ENCODE measurements at regions not wholly inside any gene's neighbourhood (a gene's known extent, or its start where the extent isn't known, plus 50 kb on each side); places are given as distances from the start of the nearest gene placed in this dataset.

- TF ChIP-seq, protein P1, sequence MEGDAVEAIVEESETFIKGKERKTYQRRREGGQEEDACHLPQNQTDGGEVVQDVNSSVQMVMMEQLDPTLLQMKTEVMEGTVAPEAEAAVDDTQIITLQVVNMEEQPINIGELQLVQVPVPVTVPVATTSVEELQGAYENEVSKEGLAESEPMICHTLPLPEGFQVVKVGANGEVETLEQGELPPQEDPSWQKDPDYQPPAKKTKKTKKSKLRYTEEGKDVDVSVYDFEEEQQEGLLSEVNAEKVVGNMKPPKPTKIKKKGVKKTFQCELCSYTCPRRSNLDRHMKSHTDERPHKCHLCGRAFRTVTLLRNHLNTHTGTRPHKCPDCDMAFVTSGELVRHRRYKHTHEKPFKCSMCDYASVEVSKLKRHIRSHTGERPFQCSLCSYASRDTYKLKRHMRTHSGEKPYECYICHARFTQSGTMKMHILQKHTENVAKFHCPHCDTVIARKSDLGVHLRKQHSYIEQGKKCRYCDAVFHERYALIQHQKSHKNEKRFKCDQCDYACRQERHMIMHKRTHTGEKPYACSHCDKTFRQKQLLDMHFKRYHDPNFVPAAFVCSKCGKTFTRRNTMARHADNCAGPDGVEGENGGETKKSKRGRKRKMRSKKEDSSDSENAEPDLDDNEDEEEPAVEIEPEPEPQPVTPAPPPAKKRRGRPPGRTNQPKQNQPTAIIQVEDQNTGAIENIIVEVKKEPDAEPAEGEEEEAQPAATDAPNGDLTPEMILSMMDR (IDR thresholded peaks at IDR 0.05) = no peak
- TF ChIP-seq TP53 (CRISPR knock-in tag; IDR thresholded peaks at IDR 0.05) (no peak), MAX (CRISPR knock-in tag; IDR thresholded peaks at IDR 0.05) (no peak), MXD4 (CRISPR knock-in tag; IDR thresholded peaks at IDR 0.05; ENCODE audit: borderline replicate concordance) (no peak), CREB1 (CRISPR knock-in tag; IDR thresholded peaks at IDR 0.05) (no peak), JUN (CRISPR knock-in tag; IDR thresholded peaks at IDR 0.05) (no peak), NR2C2 (CRISPR knock-in tag; IDR thresholded peaks at IDR 0.05) (no peak)
- TF ChIP-seq, protein P2, sequence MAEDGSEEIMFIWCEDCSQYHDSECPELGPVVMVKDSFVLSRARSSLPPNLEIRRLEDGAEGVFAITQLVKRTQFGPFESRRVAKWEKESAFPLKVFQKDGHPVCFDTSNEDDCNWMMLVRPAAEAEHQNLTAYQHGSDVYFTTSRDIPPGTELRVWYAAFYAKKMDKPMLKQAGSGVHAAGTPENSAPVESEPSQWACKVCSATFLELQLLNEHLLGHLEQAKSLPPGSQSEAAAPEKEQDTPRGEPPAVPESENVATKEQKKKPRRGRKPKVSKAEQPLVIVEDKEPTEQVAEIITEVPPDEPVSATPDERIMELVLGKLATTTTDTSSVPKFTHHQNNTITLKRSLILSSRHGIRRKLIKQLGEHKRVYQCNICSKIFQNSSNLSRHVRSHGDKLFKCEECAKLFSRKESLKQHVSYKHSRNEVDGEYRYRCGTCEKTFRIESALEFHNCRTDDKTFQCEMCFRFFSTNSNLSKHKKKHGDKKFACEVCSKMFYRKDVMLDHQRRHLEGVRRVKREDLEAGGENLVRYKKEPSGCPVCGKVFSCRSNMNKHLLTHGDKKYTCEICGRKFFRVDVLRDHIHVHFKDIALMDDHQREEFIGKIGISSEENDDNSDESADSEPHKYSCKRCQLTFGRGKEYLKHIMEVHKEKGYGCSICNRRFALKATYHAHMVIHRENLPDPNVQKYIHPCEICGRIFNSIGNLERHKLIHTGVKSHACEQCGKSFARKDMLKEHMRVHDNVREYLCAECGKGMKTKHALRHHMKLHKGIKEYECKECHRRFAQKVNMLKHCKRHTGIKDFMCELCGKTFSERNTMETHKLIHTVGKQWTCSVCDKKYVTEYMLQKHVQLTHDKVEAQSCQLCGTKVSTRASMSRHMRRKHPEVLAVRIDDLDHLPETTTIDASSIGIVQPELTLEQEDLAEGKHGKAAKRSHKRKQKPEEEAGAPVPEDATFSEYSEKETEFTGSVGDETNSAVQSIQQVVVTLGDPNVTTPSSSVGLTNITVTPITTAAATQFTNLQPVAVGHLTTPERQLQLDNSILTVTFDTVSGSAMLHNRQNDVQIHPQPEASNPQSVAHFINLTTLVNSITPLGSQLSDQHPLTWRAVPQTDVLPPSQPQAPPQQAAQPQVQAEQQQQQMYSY (CRISPR knock-in tag; IDR thresholded peaks at IDR 0.05) = no peak
Observed at GRCh38 chr7:15131661-15132060, 229.1 kb upstream of the DGKB start.
